LNCaP clone FGC (cell line): ENCODE measurements at regions not wholly inside any gene's neighbourhood (a gene's known extent, or its start where the extent isn't known, plus 50 kb on each side); places are given as distances from the start of the nearest gene placed in this dataset.

Experiments used
- DNase-seq: peaks from one replicate; pipeline ENCODE4 v3.0.0-alpha.2; 2011; ENCODE audit warnings: low read depth
- H3K4me3 ChIP-seq: 2 replicates; pipeline ENCODE4 v1.5.1; 2011; ENCODE audit warnings: mild to moderate bottlenecking, low read depth, low read length, control low read depth
- TF ChIP-seq, protein P1 (sequence below): IDR thresholded peaks from 2 replicates; pipeline ENCODE4 v1.5.1; 2012; ENCODE audit warnings: mild to moderate bottlenecking; ENCODE audit not compliant: control insufficient read depth, insufficient read depth; ENCODE audit errors: extremely low read depth

DNA sequence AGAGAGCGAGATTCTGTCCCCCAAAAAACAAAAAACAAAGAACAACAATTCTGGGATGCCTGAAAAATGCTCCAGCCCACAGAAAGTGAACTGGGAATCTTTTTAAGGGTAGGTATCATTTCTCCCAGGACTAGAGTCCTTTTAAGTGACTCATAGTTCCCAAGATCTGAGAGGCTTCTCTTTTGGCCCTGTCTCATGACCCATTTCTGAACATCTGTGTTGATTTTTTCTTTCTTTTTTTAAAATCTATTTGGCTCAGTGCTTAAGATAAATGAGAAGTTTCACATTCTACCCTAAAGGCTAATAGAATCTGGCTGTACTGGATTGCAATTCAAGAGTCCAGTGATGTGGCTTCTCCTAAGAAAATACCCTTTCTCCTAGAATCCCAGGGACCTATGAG is 217.6 kb upstream of the FOXQ1 start:
- DNase-seq, result no peak
- TF ChIP-seq, protein P1, sequence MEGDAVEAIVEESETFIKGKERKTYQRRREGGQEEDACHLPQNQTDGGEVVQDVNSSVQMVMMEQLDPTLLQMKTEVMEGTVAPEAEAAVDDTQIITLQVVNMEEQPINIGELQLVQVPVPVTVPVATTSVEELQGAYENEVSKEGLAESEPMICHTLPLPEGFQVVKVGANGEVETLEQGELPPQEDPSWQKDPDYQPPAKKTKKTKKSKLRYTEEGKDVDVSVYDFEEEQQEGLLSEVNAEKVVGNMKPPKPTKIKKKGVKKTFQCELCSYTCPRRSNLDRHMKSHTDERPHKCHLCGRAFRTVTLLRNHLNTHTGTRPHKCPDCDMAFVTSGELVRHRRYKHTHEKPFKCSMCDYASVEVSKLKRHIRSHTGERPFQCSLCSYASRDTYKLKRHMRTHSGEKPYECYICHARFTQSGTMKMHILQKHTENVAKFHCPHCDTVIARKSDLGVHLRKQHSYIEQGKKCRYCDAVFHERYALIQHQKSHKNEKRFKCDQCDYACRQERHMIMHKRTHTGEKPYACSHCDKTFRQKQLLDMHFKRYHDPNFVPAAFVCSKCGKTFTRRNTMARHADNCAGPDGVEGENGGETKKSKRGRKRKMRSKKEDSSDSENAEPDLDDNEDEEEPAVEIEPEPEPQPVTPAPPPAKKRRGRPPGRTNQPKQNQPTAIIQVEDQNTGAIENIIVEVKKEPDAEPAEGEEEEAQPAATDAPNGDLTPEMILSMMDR, result no peak
- H3K4me3 ChIP-seq, result no peak overlapping the region

DNA sequence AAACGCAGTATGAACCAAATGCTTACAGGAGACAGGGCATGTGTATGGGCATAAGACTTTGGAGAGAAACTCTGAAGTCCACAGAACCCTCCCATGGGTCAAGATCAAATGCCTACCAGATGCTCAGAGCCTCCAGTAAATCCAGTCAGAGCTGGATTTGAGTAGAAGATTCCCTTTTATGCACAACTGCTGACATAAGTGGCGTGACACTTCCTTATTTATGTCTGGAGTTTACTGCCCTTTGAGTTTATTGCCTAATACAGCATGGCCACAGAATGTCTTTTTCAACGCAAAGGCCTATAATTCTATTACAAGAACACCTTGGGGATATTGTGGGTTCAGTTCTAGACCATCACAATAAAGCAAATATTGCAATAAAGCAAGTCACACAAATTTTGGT is 220.0 kb upstream of the FOXQ1 start:
- DNase-seq, result no peak
- no peak overlapping the region for H3K4me3 ChIP-seq
- TF ChIP-seq, protein P1, result no peak

DNA sequence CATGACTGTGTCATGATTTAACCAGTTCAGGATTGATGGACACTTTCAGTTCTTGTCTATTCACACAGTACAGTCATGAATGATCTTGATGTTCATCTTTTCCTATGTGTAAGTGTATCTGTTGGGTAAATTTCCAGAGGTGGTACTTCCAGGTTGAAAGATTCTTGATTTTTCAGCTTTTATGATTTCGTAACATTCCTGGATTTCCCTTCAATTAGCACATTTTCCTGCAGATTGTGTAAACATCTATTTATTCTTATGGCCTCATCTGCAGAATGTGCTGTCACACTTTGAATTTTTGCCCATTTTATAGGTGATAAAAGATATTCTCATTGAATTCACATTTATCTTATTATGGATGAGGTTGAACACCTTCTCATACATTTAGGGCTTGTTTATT is 222.0 kb upstream of the FOXQ1 start:
- H3K4me3 ChIP-seq, result no peak overlapping the region
- TF ChIP-seq, protein P1, result no peak
- DNase-seq, result no peak

DNA sequence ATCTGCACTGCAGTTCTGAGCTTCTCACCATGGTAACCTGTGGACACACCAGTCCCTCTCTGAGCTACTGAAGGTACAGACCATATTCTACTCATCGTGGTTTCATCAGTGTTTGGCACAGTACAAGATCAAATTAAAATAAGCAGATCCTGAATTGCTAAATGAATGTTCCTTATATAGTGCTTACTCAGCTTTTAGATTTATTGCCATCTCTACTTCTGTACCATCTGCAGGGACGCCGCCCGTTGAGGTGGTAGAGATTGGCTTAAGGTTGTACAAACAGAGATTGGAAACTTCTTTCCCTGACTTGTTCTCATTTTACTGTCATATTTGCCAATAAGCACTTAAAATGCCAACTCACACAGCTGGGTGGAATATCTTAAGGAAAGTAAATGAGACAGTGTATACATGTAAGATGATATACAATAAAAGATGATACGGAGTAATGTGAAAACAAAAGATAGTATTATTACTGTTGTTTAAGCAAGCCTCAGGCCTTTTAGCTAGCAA is 223.4 kb upstream of the FOXQ1 start:
- TF ChIP-seq, protein P1, result no peak
- DNase-seq, result peak; percentile 95
- H3K4me3 ChIP-seq, result no peak overlapping the region

DNA sequence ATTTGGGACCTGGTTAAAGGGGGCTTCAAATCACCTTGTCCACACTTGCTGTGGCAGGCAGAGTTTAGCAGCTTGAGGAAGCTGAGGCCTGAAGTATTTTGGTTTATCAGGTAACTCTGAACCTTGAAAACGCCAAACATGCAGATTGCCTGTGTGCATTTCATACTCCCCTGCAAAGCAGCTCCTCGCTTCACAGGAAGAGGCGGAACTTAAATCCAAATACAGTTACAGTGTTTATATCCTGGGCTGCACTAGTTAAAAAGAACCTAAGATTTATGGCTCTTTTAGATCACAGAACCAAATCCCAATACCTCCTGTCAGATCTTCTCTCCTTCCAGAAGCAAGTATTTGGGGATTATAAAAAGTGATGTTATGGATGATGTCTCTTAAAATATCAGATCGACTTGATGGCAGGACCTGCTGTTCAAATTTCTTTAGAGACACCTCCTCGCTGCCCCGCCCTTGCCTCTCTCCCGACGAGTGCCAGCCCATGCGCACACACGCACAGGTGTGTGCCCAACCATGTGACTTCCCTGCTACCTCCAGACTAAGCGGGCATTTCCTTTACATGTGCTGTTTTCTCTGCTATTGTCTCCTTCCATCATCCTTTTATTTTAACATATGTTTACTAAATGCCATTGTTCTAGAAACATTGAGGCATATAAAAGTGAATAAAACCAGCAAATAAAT is 224.6 kb upstream of the FOXQ1 start:
- no peak for DNase-seq
- no peak overlapping the region for H3K4me3 ChIP-seq
- TF ChIP-seq, protein P1, result no peak

DNA sequence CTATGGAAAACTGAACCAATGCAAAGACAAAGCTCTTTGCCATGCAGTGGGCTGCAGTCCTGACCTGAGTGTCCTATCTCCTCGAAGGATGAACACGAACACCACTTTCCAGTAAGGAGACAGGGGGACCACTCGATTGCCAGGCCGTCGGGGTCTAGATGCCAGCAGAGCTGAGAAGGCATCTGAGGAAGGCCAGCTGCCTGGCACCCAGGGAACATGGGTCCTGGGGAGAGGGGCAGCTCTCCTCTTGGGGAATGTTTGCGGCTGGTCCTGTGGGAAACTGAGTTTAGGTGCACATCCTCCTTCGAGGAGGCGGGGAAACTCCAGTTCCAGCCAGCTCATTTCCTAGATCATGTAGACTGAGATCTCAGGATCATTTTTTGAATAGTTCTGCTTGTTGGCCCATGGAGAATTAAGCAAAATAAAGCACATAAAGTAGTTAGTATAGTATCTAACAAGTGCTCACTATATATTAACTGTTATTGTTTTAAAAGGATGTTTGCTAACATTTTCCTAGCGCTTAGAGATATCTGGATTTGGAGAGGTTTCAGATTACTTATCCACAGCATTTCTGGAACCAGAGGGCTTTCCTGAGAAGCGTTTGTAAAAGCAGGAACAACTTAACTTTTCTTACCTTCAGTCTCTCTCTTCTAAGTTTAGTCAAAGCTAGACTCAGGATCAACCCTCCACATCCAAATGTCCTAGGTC is 225.3 kb upstream of the FOXQ1 start:
- no peak overlapping the region for H3K4me3 ChIP-seq
- TF ChIP-seq, protein P1, result no peak
- DNase-seq, result no peak
